ENCODE measurements at regions not wholly inside any gene's neighbourhood (a gene's known extent, or its start where the extent isn't known, plus 50 kb on each side); places are given as distances from the start of the nearest gene placed in this dataset.

GRCh38 chr16:6495486-6496210, 837.0 kb upstream of the RBFOX1 start:
- Histone ChIP-seq H3K36me3 (ENCODE audit: low read depth) (no peaks in the 10 kb centered on the region), H3K4me1 (ENCODE audit: insufficient read depth) (no peaks in the 10 kb centered on the region), H3K27me3 (replicated peaks; ENCODE audit: insufficient read depth) (no peaks in the 10 kb centered on the region), H3K9me2 (ENCODE audit: insufficient read depth) (no peaks in the 10 kb centered on the region), H3K27ac (no peak overlapping the region), H3K9me3 (ENCODE audit: low read depth) (no peaks in the 10 kb centered on the region), H3F3A (ENCODE audit: insufficient read depth) (no peaks in the 10 kb centered on the region), H2AFZ (no peak overlapping the region), H3K4me3 (no peak overlapping the region), H3K9ac (no peak overlapping the region), H3K4me2 (ENCODE audit: unreplicated experiment) (no peak overlapping the region), H4K20me1 (ENCODE audit: insufficient read depth) (no peaks in the 10 kb centered on the region), H3K79me2 (ENCODE audit: insufficient read depth) (no peaks in the 10 kb centered on the region)
- DNase-seq: no peak
- 10 to 11% methylated on average over 7 of the region's 7 CpGs for WGBS, 2 experiments (ENCODE audit: low coverage in 1 of 2, low lambda C conversion rate in 2 of 2, missing lambda C conversion rate in 2 of 2)
- in situ Hi-C loops (cut with MboI): no loop called here
- TF ChIP-seq EZH2phosphoT487 (IDR thresholded peaks at IDR 0.05; ENCODE audit: insufficient read depth, low read depth) (no peak), EZH2 (IDR thresholded peaks at IDR 0.05; ENCODE audit: insufficient read depth, poor library complexity, severe bottlenecking) (no peak)

- 48 to 54% methylated on average over 6 of the region's 6 CpGs for WGBS, 2 experiments (ENCODE audit: low coverage in 1 of 2, low lambda C conversion rate in 2 of 2, missing lambda C conversion rate in 2 of 2)
Measured at GRCh38 chr16:6494716-6495115, 837.9 kb upstream of the RBFOX1 start.

GRCh38 chr16:6493555-6493954, 839.1 kb upstream of the RBFOX1 start:
- H3K27me3 ChIP-seq (replicated peaks; ENCODE audit: insufficient read depth): no peaks in the 10 kb centered on the region
- H3K79me2 ChIP-seq (ENCODE audit: insufficient read depth): no peaks in the 10 kb centered on the region
- H2AFZ ChIP-seq: no peak overlapping the region
- TF ChIP-seq EZH2phosphoT487 (IDR thresholded peaks at IDR 0.05; ENCODE audit: insufficient read depth, low read depth) (no peak), EZH2 (IDR thresholded peaks at IDR 0.05; ENCODE audit: insufficient read depth, poor library complexity, severe bottlenecking) (no peak)
- H3K4me3 ChIP-seq: no peak overlapping the region
- WGBS, 2 experiments (ENCODE audit: low coverage in 1 of 2, low lambda C conversion rate in 2 of 2, missing lambda C conversion rate in 2 of 2): 29 to 33% methylated on average over 6 of the region's 6 CpGs
- in situ Hi-C loops (cut with MboI): no loop called here
- DNase-seq: no peak
- no peaks in the 10 kb centered on the region for H3K9me3 ChIP-seq (ENCODE audit: low read depth)
- no peaks in the 10 kb centered on the region for H3K36me3 ChIP-seq (ENCODE audit: low read depth)
- no peak overlapping the region for H3K4me2 ChIP-seq (ENCODE audit: unreplicated experiment)
- H3K27ac ChIP-seq: no peak overlapping the region
- no peaks in the 10 kb centered on the region for H3F3A ChIP-seq (ENCODE audit: insufficient read depth)
- no peaks in the 10 kb centered on the region for H3K4me1 ChIP-seq (ENCODE audit: insufficient read depth)
- H3K9ac ChIP-seq: no peak overlapping the region
- H3K9me2 ChIP-seq (ENCODE audit: insufficient read depth): no peaks in the 10 kb centered on the region
- no peaks in the 10 kb centered on the region for H4K20me1 ChIP-seq (ENCODE audit: insufficient read depth)

More at GRCh38 chr16:6494716-6495115, 837.9 kb upstream of the RBFOX1 start:
- Histone ChIP-seq H3K4me3 (no peak overlapping the region), H3K4me2 (ENCODE audit: unreplicated experiment) (no peak overlapping the region), H4K20me1 (ENCODE audit: insufficient read depth) (no peaks in the 10 kb centered on the region), H3F3A (ENCODE audit: insufficient read depth) (no peaks in the 10 kb centered on the region), H3K4me1 (ENCODE audit: insufficient read depth) (no peaks in the 10 kb centered on the region), H3K27me3 (replicated peaks; ENCODE audit: insufficient read depth) (no peaks in the 10 kb centered on the region), H2AFZ (no peak overlapping the region), H3K79me2 (ENCODE audit: insufficient read depth) (no peaks in the 10 kb centered on the region), H3K9ac (no peak overlapping the region), H3K27ac (no peak overlapping the region), H3K36me3 (ENCODE audit: low read depth) (no peaks in the 10 kb centered on the region), H3K9me2 (ENCODE audit: insufficient read depth) (no peaks in the 10 kb centered on the region), H3K9me3 (ENCODE audit: low read depth) (no peaks in the 10 kb centered on the region)
- no peak for DNase-seq
- TF ChIP-seq EZH2phosphoT487 (IDR thresholded peaks at IDR 0.05; ENCODE audit: insufficient read depth, low read depth): no peak
- no peak for TF ChIP-seq EZH2 (IDR thresholded peaks at IDR 0.05; ENCODE audit: insufficient read depth, poor library complexity, severe bottlenecking)
- in situ Hi-C loops (cut with MboI): no loop called here

GRCh38 chr16:6492742-6493141, 839.9 kb upstream of the RBFOX1 start:
- H3K9ac ChIP-seq: no peak overlapping the region
- TF ChIP-seq EZH2 (IDR thresholded peaks at IDR 0.05; ENCODE audit: insufficient read depth, poor library complexity, severe bottlenecking) (no peak), EZH2phosphoT487 (IDR thresholded peaks at IDR 0.05; ENCODE audit: insufficient read depth, low read depth) (no peak)
- in situ Hi-C loops (cut with MboI): no loop called here

More at GRCh38 chr16:6492742-6493141, 839.9 kb upstream of the RBFOX1 start:
- H3K9me3 ChIP-seq (ENCODE audit: low read depth): no peaks in the 10 kb centered on the region
- H4K20me1 ChIP-seq (ENCODE audit: insufficient read depth): no peaks in the 10 kb centered on the region
- no peak for DNase-seq
- H3K27ac ChIP-seq: no peak overlapping the region
- no peak overlapping the region for H3K4me3 ChIP-seq
- no peaks in the 10 kb centered on the region for H3K79me2 ChIP-seq (ENCODE audit: insufficient read depth)
- H3K4me2 ChIP-seq (ENCODE audit: unreplicated experiment): no peak overlapping the region
- H3K4me1 ChIP-seq (ENCODE audit: insufficient read depth): no peaks in the 10 kb centered on the region
- H3K36me3 ChIP-seq (ENCODE audit: low read depth): no peaks in the 10 kb centered on the region
- H2AFZ ChIP-seq: no peak overlapping the region
- no peaks in the 10 kb centered on the region for H3K9me2 ChIP-seq (ENCODE audit: insufficient read depth)
- no peaks in the 10 kb centered on the region for H3F3A ChIP-seq (ENCODE audit: insufficient read depth)
- no peaks in the 10 kb centered on the region for H3K27me3 ChIP-seq (replicated peaks; ENCODE audit: insufficient read depth)

Measured in GM23248 (cell line).